Liver (tissue), 8 donors: ENCODE measurements at regions not wholly inside any gene's neighbourhood (a gene's known extent, or its start where the extent isn't known, plus 50 kb on each side); places are given as distances from the start of the nearest gene placed in this dataset.

Experiments used
- DNase-seq: peaks from one replicate; pipeline ENCODE4 v3.0.0-alpha.2; 2017; ENCODE audit warnings: low spot score
- H3K27ac ChIP-seq, 2 donors: one replicate each; pipeline ENCODE4 v1.7.0; 2013; ENCODE audit warnings: inconsistent platforms in 2 of 2, low read length in 2 of 2, control low read depth in 1 of 2, low read depth in 1 of 2, mild to moderate bottlenecking in 1 of 2
- H3K27me3 ChIP-seq, 4 donors: one replicate each; pipeline versions ENCODE4 v1.6.1 to v1.7.0; 2013; ENCODE audit warnings: low read length in 3 of 4, inconsistent platforms in 1 of 4, mild to moderate bottlenecking in 1 of 4, moderate library complexity in 1 of 4; ENCODE audit not compliant: control insufficient read depth in 4 of 4, insufficient read depth in 4 of 4
- H3K36me3 ChIP-seq, 4 donors: one replicate each; pipeline versions ENCODE4 v1.6.1 to v1.7.0; 2013; ENCODE audit warnings: low read length in 3 of 4, mild to moderate bottlenecking in 3 of 4, low read depth in 1 of 4, moderate library complexity in 1 of 4; ENCODE audit not compliant: control insufficient read depth in 4 of 4, insufficient read depth in 3 of 4
- H3K4me1 ChIP-seq, 4 donors: one replicate each; pipeline versions ENCODE4 v1.6.1 to v1.7.0; 2013; ENCODE audit warnings: low read length in 3 of 4, mild to moderate bottlenecking in 3 of 4, moderate library complexity in 1 of 4; ENCODE audit not compliant: control insufficient read depth in 4 of 4, insufficient read depth in 4 of 4
- H3K4me3 ChIP-seq, 3 donors: one replicate each; pipeline versions ENCODE4 v1.6.1 to v1.7.0; 2013; ENCODE audit warnings: low read length in 3 of 3, control low read depth in 1 of 3, low read depth in 1 of 3, mild to moderate bottlenecking in 1 of 3
- H3K9ac ChIP-seq, 2 donors: one replicate each; pipeline ENCODE4 v1.7.0; 2013; ENCODE audit warnings: low read length in 2 of 2, mild to moderate bottlenecking in 2 of 2, moderate library complexity in 2 of 2, control low read depth in 1 of 2, low read depth in 1 of 2
- H3K9me3 ChIP-seq, 4 donors: one replicate each; pipeline versions ENCODE4 v1.6.1 to v1.7.0; 2013; ENCODE audit warnings: low read length in 3 of 4; ENCODE audit not compliant: control insufficient read depth in 4 of 4
- ATF3 ChIP-seq: IDR thresholded peaks from 2 replicates; pipeline ENCODE4 v1.6.1; 2016; ENCODE audit warnings: antibody characterized with exemption
- CTCF ChIP-seq: fragments of 150-350 bp; IDR thresholded peaks from 2 replicates; pipeline ENCODE4 v1.5.1; 2017; ENCODE audit warnings: improper control_type of control experiment, low read depth, low read length; ENCODE audit not compliant: missing input control
- EGR1 ChIP-seq, 2 donors: IDR thresholded peaks; 2 replicates each; pipeline ENCODE4 v1.6.1; 2016 to 2018; ENCODE audit warnings: antibody characterized with exemption in 2 of 2, low read depth in 2 of 2
- FOXA1 ChIP-seq: IDR thresholded peaks from 2 replicates; pipeline ENCODE4 v1.6.1; 2016; ENCODE audit warnings: antibody characterized with exemption
- FOXA2 ChIP-seq: IDR thresholded peaks from 2 replicates; pipeline ENCODE4 v1.6.1; 2016; ENCODE audit warnings: antibody characterized with exemption
- GABPA ChIP-seq, 2 donors: IDR thresholded peaks in 1 of 2; conservative IDR thresholded peaks in 1 of 2; 2 replicates each; pipeline ENCODE4 v1.6.1; 2016; ENCODE audit warnings: antibody characterized with exemption in 2 of 2, mild to moderate bottlenecking in 1 of 2, moderate library complexity in 1 of 2
- HNF4A ChIP-seq, 2 donors: conservative IDR thresholded peaks; 2 replicates each; pipeline ENCODE4 v1.6.1; 2016; ENCODE audit warnings: antibody characterized with exemption in 2 of 2, mild to moderate bottlenecking in 2 of 2
- HNF4G ChIP-seq: IDR thresholded peaks from 2 replicates; pipeline ENCODE4 v1.6.1; 2016; ENCODE audit warnings: antibody characterized with exemption
- JUND ChIP-seq, 2 donors: IDR thresholded peaks; 2 replicates each; pipeline ENCODE4 v1.6.1; 2016; ENCODE audit warnings: antibody characterized with exemption in 2 of 2
- MAX ChIP-seq: IDR thresholded peaks from 2 replicates; pipeline ENCODE4 v1.6.1; 2016; ENCODE audit warnings: antibody characterized with exemption
- NR2F2 ChIP-seq: IDR thresholded peaks from 2 replicates; pipeline ENCODE4 v1.6.1; 2016; ENCODE audit warnings: antibody characterized with exemption
- RAD21 ChIP-seq, 2 donors: IDR thresholded peaks; 2 replicates each; pipeline ENCODE4 v1.6.1; 2016; ENCODE audit warnings: antibody characterized with exemption in 2 of 2, mild to moderate bottlenecking in 2 of 2
- REST ChIP-seq: IDR thresholded peaks from 2 replicates; pipeline ENCODE4 v1.6.1; 2016; ENCODE audit warnings: antibody characterized with exemption, mild to moderate bottlenecking
- RXRA ChIP-seq, 2 donors: IDR thresholded peaks; 2 replicates each; pipeline ENCODE4 v1.6.1; 2017 to 2018; ENCODE audit warnings: antibody characterized with exemption in 2 of 2, mild to moderate bottlenecking in 1 of 2
- SP1 ChIP-seq: IDR thresholded peaks from 2 replicates; pipeline ENCODE4 v1.6.1; 2018; ENCODE audit warnings: antibody characterized with exemption, mild to moderate bottlenecking
- TAF1 ChIP-seq: conservative IDR thresholded peaks from 2 replicates; pipeline ENCODE4 v1.6.1; 2016; ENCODE audit warnings: antibody characterized with exemption, mild to moderate bottlenecking
- YY1 ChIP-seq: IDR thresholded peaks from 2 replicates; pipeline ENCODE4 v1.6.1; 2016; ENCODE audit warnings: antibody characterized with exemption, mild to moderate bottlenecking
- ZBTB33 ChIP-seq: IDR thresholded peaks from 2 replicates; pipeline ENCODE4 v1.6.1; 2016; ENCODE audit warnings: antibody characterized with exemption
- WGBS: extraction: QIAGEN DNeasy Blood & Tissue Kit; methylation state at CpG from one replicate; pipeline ENCODE4 v1.1.7; 2013; 5-methylcytosine and 5-hydroxymethylcytosine counted together
- donor health status: healthy.
- donor health status: healthy.
- donor health status: healthy.
- donor health status: healthy.
- donor health status: healthy.

GRCh38 chr4:10204401-10205058 lies 87.9 kb upstream of the WDR1 start:
- Histone ChIP-seq H3K27ac (no peak overlapping the region), H3K27me3 (no peaks in the 10 kb centered on the region), H3K4me1 (no peaks in the 10 kb centered on the region), H3K9ac (no peak overlapping the region), H3K4me3 (no peak overlapping the region), H3K36me3 (no peaks in the 10 kb centered on the region), H3K9me3 (no peaks in the 10 kb centered on the region)
- DNase-seq, result no peak
- 95% methylated on average over 9 of the region's 9 CpGs for WGBS
- TF ChIP-seq MAX, result no peak
- TF ChIP-seq JUND (IDR thresholded peaks at IDR 0.05), result no peak
- no peak for TF ChIP-seq SP1
- no peak for TF ChIP-seq RXRA (IDR thresholded peaks at IDR 0.05)
- TF ChIP-seq FOXA1, result no peak
- no peak for TF ChIP-seq RAD21 (IDR thresholded peaks at IDR 0.05)

- no peaks in the 10 kb centered on the region for H3K36me3 ChIP-seq
- DNase-seq, result peak; percentile 23
- WGBS, result 84% methylated on average over 3 of the region's 3 CpGs
- no peak overlapping the region for H3K4me3 ChIP-seq
- no peaks in the 10 kb centered on the region for H3K9me3 ChIP-seq
- H3K9ac ChIP-seq, result no peak overlapping the region
- no peaks in the 10 kb centered on the region for H3K27me3 ChIP-seq
- no peak for TF ChIP-seq YY1
- no peak for TF ChIP-seq FOXA2
- TF ChIP-seq FOXA1, result no peak
- TF ChIP-seq RXRA (IDR thresholded peaks at IDR 0.05), result no peak
- no peak for TF ChIP-seq NR2F2
- TF ChIP-seq REST, result no peak
- no peak for TF ChIP-seq GABPA (IDR thresholded peaks at IDR 0.05 in 1 of 2, conservative IDR thresholded peaks at IDR 0.05 in 1 of 2)
- TF ChIP-seq ZBTB33, result no peak
- no peak for TF ChIP-seq RAD21 (IDR thresholded peaks at IDR 0.05)
- no peak for TF ChIP-seq JUND (IDR thresholded peaks at IDR 0.05)
- TF ChIP-seq CTCF, result no peak
- TF ChIP-seq HNF4G, result no peak
- TF ChIP-seq HNF4A (conservative IDR thresholded peaks at IDR 0.05), result no peak
- no peak for TF ChIP-seq ATF3
- TF ChIP-seq SP1, result no peak
- TF ChIP-seq TAF1, result no peak
- no peak for TF ChIP-seq MAX
- TF ChIP-seq EGR1 (IDR thresholded peaks at IDR 0.05; ENCODE audit: low read depth in 2 of 2), result no peak
- no peaks in the 10 kb centered on the region for H3K4me1 ChIP-seq
- no peak overlapping the region for H3K27ac ChIP-seq
Observed at GRCh38 chr4:10203851-10204250, 87.3 kb upstream of the WDR1 start.
